ENCODE measurements at regions not wholly inside any gene's neighbourhood (a gene's known extent, or its start where the extent isn't known, plus 50 kb on each side); places are given as distances from the start of the nearest gene placed in this dataset.
"Not testable (repeated sequence)": the region's sequence is repeated elsewhere in the genome, so short reads cannot be mapped to it uniquely, and the experiment has no call there.

- not testable (repeated sequence) for TF ChIP-seq POLR2A (IDR thresholded peaks at IDR 0.05); CTCF (IDR thresholded peaks at IDR 0.05 in 4 of 5, conservative IDR thresholded peaks at IDR 0.05 in 1 of 5)
Measured at GRCh38 chr5:62248192-62248591, 57.8 kb upstream of the KIF2A start.

All from gastrocnemius medialis (tissue), 4 donors.